LoVo (cell line): ENCODE measurements at regions not wholly inside any gene's neighbourhood (a gene's known extent, or its start where the extent isn't known, plus 50 kb on each side); places are given as distances from the start of the nearest gene placed in this dataset.

ENCODE experiments used
- DNase-seq: peaks from one replicate; pipeline ENCODE4 v3.0.0-alpha.2; 2016; ENCODE audit warnings: low spot score

- DNase-seq: no peak
Observed at GRCh38 chr4:135316266-135316779, 1114.7 kb upstream of the PABPC4L start.

GRCh38 chr4:135290136-135290535 lies 1088.5 kb upstream of the PABPC4L start:
- no peak for DNase-seq

GRCh38 chr4:135283934-135284333 lies 1082.3 kb upstream of the PABPC4L start:
- no peak for DNase-seq

- DNase-seq: no peak
Observed at GRCh38 chr4:135282676-135283075, 1081.1 kb upstream of the PABPC4L start.

- DNase-seq: no peak
Observed at GRCh38 chr4:135281230-135281629, 1079.6 kb upstream of the PABPC4L start.

- no peak for DNase-seq
Observed at GRCh38 chr4:135277980-135278315, 1076.4 kb upstream of the PABPC4L start.

GRCh38 chr4:135277068-135277979 lies 1075.7 kb upstream of the PABPC4L start:
- DNase-seq: no peak

GRCh38 chr4:135274416-135274815 lies 1072.8 kb upstream of the PABPC4L start:
- no peak for DNase-seq

- DNase-seq: no peak
Observed at GRCh38 chr4:135269125-135269890, 1067.7 kb upstream of the PABPC4L start.

- no peak for DNase-seq
Observed at GRCh38 chr4:135268369-135268768, 1066.8 kb upstream of the PABPC4L start.

- no peak for DNase-seq
Observed at GRCh38 chr4:135267148-135267865, 1065.7 kb upstream of the PABPC4L start.

GRCh38 chr4:135256111-135256510 lies 1054.5 kb upstream of the PABPC4L start:
- no peak for DNase-seq

- no peak for DNase-seq
Observed at GRCh38 chr4:135250040-135250439, 1048.5 kb upstream of the PABPC4L start.

- DNase-seq: no peak
Observed at GRCh38 chr4:135249024-135249423, 1047.4 kb upstream of the PABPC4L start.

GRCh38 chr4:135244696-135245095 lies 1043.1 kb upstream of the PABPC4L start:
- DNase-seq: no peak

GRCh38 chr4:135244056-135244455 lies 1042.5 kb upstream of the PABPC4L start:
- DNase-seq: no peak

- DNase-seq: no peak
Observed at GRCh38 chr4:135240796-135241195, 1039.2 kb upstream of the PABPC4L start.

GRCh38 chr4:135239964-135240363 lies 1038.4 kb upstream of the PABPC4L start:
- DNase-seq: no peak

GRCh38 chr4:135238940-135239339 lies 1037.4 kb upstream of the PABPC4L start:
- no peak for DNase-seq

GRCh38 chr4:135236048-135236447 lies 1034.5 kb upstream of the PABPC4L start:
- DNase-seq: no peak

- DNase-seq: no peak
Observed at GRCh38 chr4:135227842-135228241, 1026.3 kb upstream of the PABPC4L start.

- DNase-seq: no peak
Observed at GRCh38 chr4:135225551-135225950, 1024.0 kb upstream of the PABPC4L start.
